CD4-positive, alpha-beta memory T cell (primary cell): ENCODE measurements at regions not wholly inside any gene's neighbourhood (a gene's known extent, or its start where the extent isn't known, plus 50 kb on each side); places are given as distances from the start of the nearest gene placed in this dataset.

Source experiments
- CTCF ChIA-PET: fragments of 350-600 bp; sonication (Branson Sonifier 250); formaldehyde crosslinking; loops from one replicate; lab custom pipeline; 2021; ENCODE audit warnings: inconsistent platforms; ENCODE audit not compliant: partially characterized antibody; lab: Charles Lee
- POLR2A ChIA-PET: fragments of 350-600 bp; sonication (Branson Sonifier 250); formaldehyde crosslinking; loops from one replicate; lab custom pipeline; 2021; ENCODE audit not compliant: partially characterized antibody; lab: Charles Lee
- DNase-seq, 5 donors: peaks; one replicate each; pipeline versions ENCODE4 v3.0.0 to v3.0.0-alpha.2; 2020 to 2022; ENCODE audit warnings: mixed read lengths in 1 of 5
- H3K27ac ChIP-seq: one replicate; pipeline ENCODE4 v1.7.0; 2013; ENCODE audit warnings: low read depth, low read length
- H3K27me3 ChIP-seq: 2 replicates; pipeline ENCODE4 v1.7.0; 2013; ENCODE audit warnings: mild to moderate bottlenecking, low read length, moderate library complexity; ENCODE audit not compliant: insufficient read depth
- H3K36me3 ChIP-seq: 2 replicates; pipeline ENCODE4 v1.7.0; 2013; ENCODE audit warnings: mild to moderate bottlenecking, low read length, moderate library complexity; ENCODE audit not compliant: insufficient read depth
- H3K4me1 ChIP-seq: 2 replicates; pipeline ENCODE4 v1.7.0; 2013; ENCODE audit warnings: mild to moderate bottlenecking, low read length, moderate library complexity; ENCODE audit not compliant: insufficient read depth
- H3K4me3 ChIP-seq, 2 donors: one replicate each; pipeline ENCODE4 v1.7.0; 2013; ENCODE audit warnings: low read length in 2 of 2, mild to moderate bottlenecking in 1 of 2
- H3K9me3 ChIP-seq, 2 donors: one replicate each; pipeline ENCODE4 v1.7.0; 2013; ENCODE audit warnings: low read length in 2 of 2, control low read depth in 1 of 2; ENCODE audit not compliant: control insufficient read depth in 1 of 2
- H3K27ac Mint-ChIP-seq, 7 donors: one replicate each; pipeline ENCODE4 v1.8.0; 2020 to 2021; ENCODE audit warnings: mixed read lengths in 7 of 7, mild to moderate bottlenecking in 6 of 7, inconsistent platforms in 3 of 7, moderate library complexity in 3 of 7
- H3K27me3 Mint-ChIP-seq, 2 donors: one replicate each; pipeline ENCODE4 v1.8.0; 2020 to 2021; ENCODE audit warnings: mixed read lengths in 2 of 2
- H3K36me3 Mint-ChIP-seq, 2 donors: one replicate each; pipeline ENCODE4 v1.8.0; 2020 to 2021; ENCODE audit warnings: mixed read lengths in 2 of 2, inconsistent platforms in 1 of 2, mild to moderate bottlenecking in 1 of 2
- H3K4me1 Mint-ChIP-seq, 4 donors: one replicate each; pipeline ENCODE4 v1.8.0; 2020 to 2021; ENCODE audit warnings: mixed read lengths in 4 of 4, mild to moderate bottlenecking in 1 of 4
- H3K4me3 Mint-ChIP-seq, 8 donors: one replicate each; pipeline ENCODE4 v1.8.0; 2020 to 2021; ENCODE audit warnings: mixed read lengths in 8 of 8, mild to moderate bottlenecking in 7 of 8, moderate library complexity in 6 of 8, inconsistent platforms in 3 of 8
- H3K9me3 Mint-ChIP-seq, 8 donors: one replicate each; pipeline ENCODE4 v1.8.0; 2020 to 2021; ENCODE audit warnings: mixed read lengths in 8 of 8, mild to moderate bottlenecking in 5 of 8, inconsistent platforms in 3 of 8, moderate library complexity in 1 of 8
- intact Hi-C: fragments of 100-400 bp; cut with micrococcal nuclease; formaldehyde crosslinking; loops from one replicate; pipeline ENCODE4 v1.15.1; 2023

GRCh38 chr2:122101319-122101718 lies 345.9 kb downstream of the TSN start:
- Histone ChIP-seq H3K9me3 (no peaks in the 10 kb centered on the region), H3K36me3 (no peaks in the 10 kb centered on the region), H3K27me3 (no peaks in the 10 kb centered on the region), H3K4me1 (no peaks in the 10 kb centered on the region), H3K27ac (no peak overlapping the region), H3K4me3 (no peak overlapping the region)
- intact Hi-C loops, result no loop called here
- Mint-ChIP-seq H3K4me1 (no peaks in the 10 kb centered on the region), H3K36me3 (no peaks in the 10 kb centered on the region), H3K9me3 (no peaks in the 10 kb centered on the region), H3K27me3 (peaks cover 0 to 3% of the 10 kb centered on the region in 2 donors), H3K4me3 (no peak overlapping the region), H3K27ac (no peak overlapping the region)
- no peak for DNase-seq
- ChIA-PET CTCF (no interaction called here), POLR2A (no interaction called here)

- Histone ChIP-seq H3K36me3 (no peaks in the 10 kb centered on the region), H3K27ac (no peak overlapping the region), H3K27me3 (no peaks in the 10 kb centered on the region), H3K9me3 (no peaks in the 10 kb centered on the region), H3K4me1 (no peaks in the 10 kb centered on the region), H3K4me3 (no peak overlapping the region)
- Mint-ChIP-seq H3K9me3 (no peaks in the 10 kb centered on the region), H3K36me3 (no peaks in the 10 kb centered on the region), H3K27ac (no peak overlapping the region), H3K4me1 (no peaks in the 10 kb centered on the region), H3K27me3 (peaks cover 0 to 3% of the 10 kb centered on the region in 2 donors), H3K4me3 (no peak overlapping the region)
- intact Hi-C loops, result no loop called here
- CTCF ChIA-PET, result no interaction called here
- no peak for DNase-seq
- POLR2A ChIA-PET, result no interaction called here
Measured at GRCh38 chr2:122105171-122105876, 349.9 kb downstream of the TSN start.

GRCh38 chr2:122105877-122106206 lies 350.4 kb downstream of the TSN start:
- H3K27me3 Mint-ChIP-seq, result peaks cover 0 to 2% of the 10 kb centered on the region in 2 donors
- no peak overlapping the region for H3K4me3 Mint-ChIP-seq
- H3K36me3 ChIP-seq, result no peaks in the 10 kb centered on the region
- H3K4me1 ChIP-seq, result no peaks in the 10 kb centered on the region
- no peaks in the 10 kb centered on the region for H3K4me1 Mint-ChIP-seq
- no peaks in the 10 kb centered on the region for H3K36me3 Mint-ChIP-seq
- H3K9me3 Mint-ChIP-seq, result no peaks in the 10 kb centered on the region
- no peak overlapping the region for H3K27ac ChIP-seq
- H3K27me3 ChIP-seq, result no peaks in the 10 kb centered on the region
- no peak for DNase-seq
- CTCF ChIA-PET, result no interaction called here
- intact Hi-C loops, result no loop called here
- no peak overlapping the region for H3K27ac Mint-ChIP-seq
- no peak overlapping the region for H3K4me3 ChIP-seq
- H3K9me3 ChIP-seq, result no peaks in the 10 kb centered on the region
- POLR2A ChIA-PET, result no interaction called here

GRCh38 chr2:122108186-122108585 lies 352.7 kb downstream of the TSN start:
- intact Hi-C loops, result no loop called here
- Mint-ChIP-seq H3K36me3 (no peaks in the 10 kb centered on the region), H3K4me1 (no peaks in the 10 kb centered on the region), H3K9me3 (no peaks in the 10 kb centered on the region), H3K27ac (no peak overlapping the region), H3K4me3 (no peak overlapping the region), H3K27me3 (peaks cover 1 to 3% of the 10 kb centered on the region in 2 donors)
- no peaks in the 10 kb centered on the region for H3K4me1 ChIP-seq
- no peak overlapping the region for H3K27ac ChIP-seq
- ChIA-PET POLR2A (no interaction called here), CTCF (no interaction called here)
- no peaks in the 10 kb centered on the region for H3K9me3 ChIP-seq
- no peak for DNase-seq
- no peaks in the 10 kb centered on the region for H3K36me3 ChIP-seq
- H3K27me3 ChIP-seq, result no peaks in the 10 kb centered on the region
- no peak overlapping the region for H3K4me3 ChIP-seq

- Mint-ChIP-seq H3K36me3 (no peaks in the 10 kb centered on the region), H3K27me3 (peaks cover 1 to 3% of the 10 kb centered on the region in 2 donors), H3K4me3 (no peak overlapping the region), H3K4me1 (no peaks in the 10 kb centered on the region), H3K9me3 (no peaks in the 10 kb centered on the region), H3K27ac (no peak overlapping the region)
- intact Hi-C loops, result no loop called here
- Histone ChIP-seq H3K4me1 (no peaks in the 10 kb centered on the region), H3K36me3 (no peaks in the 10 kb centered on the region), H3K9me3 (no peaks in the 10 kb centered on the region), H3K27ac (no peak overlapping the region), H3K27me3 (no peaks in the 10 kb centered on the region), H3K4me3 (no peak overlapping the region)
- CTCF ChIA-PET, result no interaction called here
- POLR2A ChIA-PET, result no interaction called here
- DNase-seq, result no peak
Measured at GRCh38 chr2:122112216-122113005, 357.0 kb downstream of the TSN start.

- ChIA-PET CTCF (no interaction called here), POLR2A (no interaction called here)
- Histone ChIP-seq H3K4me3 (no peak overlapping the region), H3K36me3 (no peaks in the 10 kb centered on the region), H3K9me3 (no peaks in the 10 kb centered on the region), H3K27me3 (no peaks in the 10 kb centered on the region), H3K27ac (no peak overlapping the region), H3K4me1 (no peaks in the 10 kb centered on the region)
- H3K27ac Mint-ChIP-seq, result no peak overlapping the region
- peaks cover 0 to 2% (median 0%) of the 10 kb centered on the region in 8 donors for H3K9me3 Mint-ChIP-seq
- no peaks in the 10 kb centered on the region for H3K36me3 Mint-ChIP-seq
- no peaks in the 10 kb centered on the region for H3K4me1 Mint-ChIP-seq
- DNase-seq, result no peak
- H3K27me3 Mint-ChIP-seq, result peaks cover 1 to 2% of the 10 kb centered on the region in 2 donors
- H3K4me3 Mint-ChIP-seq, result no peak overlapping the region
- intact Hi-C loops, result no loop called here
Measured at GRCh38 chr2:122114421-122114820, 359.0 kb downstream of the TSN start.

- POLR2A ChIA-PET, result no interaction called here
- Histone ChIP-seq H3K9me3 (no peaks in the 10 kb centered on the region), H3K36me3 (no peaks in the 10 kb centered on the region), H3K4me1 (no peaks in the 10 kb centered on the region), H3K4me3 (no peak overlapping the region), H3K27ac (no peak overlapping the region), H3K27me3 (no peaks in the 10 kb centered on the region)
- Mint-ChIP-seq H3K27me3 (peaks cover 1 to 2% of the 10 kb centered on the region in 2 donors), H3K27ac (no peak overlapping the region), H3K9me3 (peaks cover 0 to 15% (median 4%) of the 10 kb centered on the region in 8 donors), H3K4me1 (no peaks in the 10 kb centered on the region), H3K36me3 (no peaks in the 10 kb centered on the region), H3K4me3 (no peak overlapping the region)
- CTCF ChIA-PET, result no interaction called here
- intact Hi-C loops, result no loop called here
- DNase-seq, result no peak
Measured at GRCh38 chr2:122117371-122117770, 361.9 kb downstream of the TSN start.
